ENCODE measurements at regions not wholly inside any gene's neighbourhood (a gene's known extent, or its start where the extent isn't known, plus 50 kb on each side); places are given as distances from the start of the nearest gene placed in this dataset.

DNA sequence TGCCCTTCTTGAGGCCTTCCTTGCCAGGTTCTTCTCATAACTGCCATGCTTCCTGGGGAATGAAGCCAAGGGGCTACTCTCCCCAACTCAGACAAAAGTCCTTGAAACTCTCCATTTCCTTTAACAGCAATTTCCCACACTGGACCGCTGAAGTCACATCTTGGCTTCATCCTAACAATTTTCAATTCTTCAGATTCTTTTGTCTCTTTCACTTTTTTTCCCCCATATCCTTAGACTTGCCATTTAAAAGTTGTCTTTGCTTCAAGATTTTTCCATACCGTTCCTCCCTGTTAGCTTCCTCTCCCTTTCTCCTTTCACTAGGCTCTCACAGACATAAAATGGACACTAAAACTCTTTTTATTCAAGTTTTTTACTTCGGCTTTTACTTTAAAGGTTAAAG is 93.1 kb upstream of the ITGA1 start:
- TF ChIP-seq, protein P1, sequence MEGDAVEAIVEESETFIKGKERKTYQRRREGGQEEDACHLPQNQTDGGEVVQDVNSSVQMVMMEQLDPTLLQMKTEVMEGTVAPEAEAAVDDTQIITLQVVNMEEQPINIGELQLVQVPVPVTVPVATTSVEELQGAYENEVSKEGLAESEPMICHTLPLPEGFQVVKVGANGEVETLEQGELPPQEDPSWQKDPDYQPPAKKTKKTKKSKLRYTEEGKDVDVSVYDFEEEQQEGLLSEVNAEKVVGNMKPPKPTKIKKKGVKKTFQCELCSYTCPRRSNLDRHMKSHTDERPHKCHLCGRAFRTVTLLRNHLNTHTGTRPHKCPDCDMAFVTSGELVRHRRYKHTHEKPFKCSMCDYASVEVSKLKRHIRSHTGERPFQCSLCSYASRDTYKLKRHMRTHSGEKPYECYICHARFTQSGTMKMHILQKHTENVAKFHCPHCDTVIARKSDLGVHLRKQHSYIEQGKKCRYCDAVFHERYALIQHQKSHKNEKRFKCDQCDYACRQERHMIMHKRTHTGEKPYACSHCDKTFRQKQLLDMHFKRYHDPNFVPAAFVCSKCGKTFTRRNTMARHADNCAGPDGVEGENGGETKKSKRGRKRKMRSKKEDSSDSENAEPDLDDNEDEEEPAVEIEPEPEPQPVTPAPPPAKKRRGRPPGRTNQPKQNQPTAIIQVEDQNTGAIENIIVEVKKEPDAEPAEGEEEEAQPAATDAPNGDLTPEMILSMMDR (IDR thresholded peaks at IDR 0.05; ENCODE audit: low read length): no peak
- no peak for TF ChIP-seq EZH2phosphoT487 (IDR thresholded peaks at IDR 0.05; ENCODE audit: low read length)
- no peak for TF ChIP-seq EZH2 (optimal IDR thresholded peaks at IDR 0.05; ENCODE audit: low read depth, low read length)
